ENCODE measurements at regions not wholly inside any gene's neighbourhood (a gene's known extent, or its start where the extent isn't known, plus 50 kb on each side); places are given as distances from the start of the nearest gene placed in this dataset.

DNA sequence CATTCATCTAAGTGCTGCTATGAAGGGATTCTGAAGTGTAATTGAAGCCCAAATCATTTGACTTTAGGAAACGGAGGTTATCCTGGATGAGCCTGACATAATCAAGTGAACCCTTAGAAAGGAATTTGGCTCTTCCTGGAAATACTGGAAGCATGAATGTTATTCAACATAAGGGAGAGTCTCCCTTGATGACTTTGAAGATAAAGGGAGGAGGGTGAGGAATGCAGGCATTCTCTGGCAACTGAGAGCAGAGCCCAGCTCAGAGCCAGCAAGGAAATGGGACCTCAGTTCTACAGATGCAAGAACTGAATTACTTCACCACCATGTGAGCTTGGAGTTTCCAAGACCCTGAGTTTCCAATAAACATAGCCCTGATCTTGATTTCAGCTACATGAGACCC is 168.2 kb downstream of the DLL1 start:
- CTCF ChIA-PET (ENCODE audit: partially characterized antibody), result no interaction called here
- H4K20me1 ChIP-seq (replicated peaks in 1 of 2; ENCODE audit: control insufficient read depth in 1 of 2, insufficient read depth in 2 of 2, low read length in 2 of 2), result no peaks in the 10 kb centered on the region
- no peak overlapping the region for H2BK5ac ChIP-seq (ENCODE audit: low read depth, low read length)
- no peak overlapping the region for H2BK12ac ChIP-seq (ENCODE audit: low read depth, low read length)
- no peaks in the 10 kb centered on the region; a peak in 1 of 8 replicates for H3K36me3 ChIP-seq (ENCODE audit: control insufficient read depth in 2 of 4, insufficient read depth in 4 of 4, low read length in 3 of 4)
- H2AK5ac ChIP-seq (ENCODE audit: low read depth, low read length), result no peak overlapping the region
- H3K4me2 ChIP-seq (ENCODE audit: insufficient read depth in 1 of 2, low read depth in 2 of 2, low read length in 2 of 2), result no peak overlapping the region
- no peaks in the 10 kb centered on the region for H3K79me2 ChIP-seq (ENCODE audit: control insufficient read depth in 1 of 2, insufficient read depth in 2 of 2, low read length in 2 of 2)
- H4K8ac ChIP-seq (ENCODE audit: extremely low read depth, insufficient read depth, low read length), result no peak overlapping the region
- no peak overlapping the region for H3K18ac ChIP-seq (ENCODE audit: extremely low read depth, low read length)
- no peak overlapping the region for H3K27ac ChIP-seq (ENCODE audit: low read depth, low read length)
- POLR2A ChIA-PET (ENCODE audit: partially characterized antibody), result no interaction called here
- H3K79me1 ChIP-seq (ENCODE audit: low read depth, low read length), result no peaks in the 10 kb centered on the region
- peak in 1 of 2 experiments; percentile 1 for DNase-seq (ENCODE audit: low read depth in 1 of 2, low spot score in 2 of 2)
- H3K9ac ChIP-seq (replicated peaks in 1 of 4; ENCODE audit: extremely low read depth in 1 of 4, low read depth in 3 of 4, low read length in 3 of 4), result no peak overlapping the region
- no peak overlapping the region for H2BK120ac ChIP-seq (replicated peaks; ENCODE audit: low read depth, low read length)
- H3K23me2 ChIP-seq (ENCODE audit: low read depth, low read length), result no peaks in the 10 kb centered on the region
- no peak overlapping the region for H4K91ac ChIP-seq (replicated peaks; ENCODE audit: insufficient read length, low read length)
- H2BK15ac ChIP-seq (ENCODE audit: low read length), result no peak overlapping the region
- no peak overlapping the region for H3K56ac ChIP-seq (replicated peaks; ENCODE audit: insufficient read length, low read depth, low read length)
- H2BK20ac ChIP-seq (ENCODE audit: low read length), result no peak overlapping the region
- 85% methylated on average over 1 of the region's 1 CpG; no CpG with 5 or more reads in 1 of the 2 experiments for WGBS, 2 experiments (ENCODE audit: extremely low coverage in 1 of 2, insufficient coverage in 1 of 2, insufficient read length in 1 of 2, insufficient replicate concordance in 2 of 2, low coverage in 1 of 2, low lambda C conversion rate in 2 of 2, missing lambda C conversion rate in 1 of 2)
- H4K5ac ChIP-seq (ENCODE audit: insufficient read length, low read depth, low read length), result no peak overlapping the region
- H3K4me1 ChIP-seq (replicated peaks in 1 of 4; ENCODE audit: control insufficient read depth in 3 of 4, insufficient read depth in 4 of 4, low read length in 3 of 4), result no peaks in the 10 kb centered on the region
- H3K4ac ChIP-seq (replicated peaks; ENCODE audit: insufficient read length, low read depth, low read length), result no peak overlapping the region
- no peak overlapping the region for H3K14ac ChIP-seq (ENCODE audit: insufficient read length)
- no peak overlapping the region for H3K4me3 ChIP-seq (ENCODE audit: extremely low read depth in 1 of 4, insufficient read depth in 2 of 4, low read depth in 3 of 4, low read length in 4 of 4)
- no peak for FAIRE-seq
- H3K23ac ChIP-seq (ENCODE audit: insufficient read length), result no peak overlapping the region
- H2AFZ ChIP-seq (ENCODE audit: low read length), result no peak overlapping the region
- H3K9me3 ChIP-seq (ENCODE audit: insufficient read depth in 2 of 2, low read depth in 1 of 2, low read length in 1 of 2), result peaks cover 0 to 9% of the 10 kb centered on the region in 2 experiments; a peak in 1 of 4 replicates
- no peaks in the 10 kb centered on the region for H3K27me3 ChIP-seq (replicated peaks in 1 of 4; ENCODE audit: control insufficient read depth in 3 of 4, extremely low read depth in 1 of 4, insufficient read depth in 3 of 4, low read length in 3 of 4)
- no peak for TF ChIP-seq JUN (IDR thresholded peaks at IDR 0.05; ENCODE audit: low read depth, low read length)
- no peak for TF ChIP-seq GTF2F1 (IDR thresholded peaks at IDR 0.05; ENCODE audit: borderline replicate concordance, low read depth, low read length)
- TF ChIP-seq CTBP2 (IDR thresholded peaks at IDR 0.05; ENCODE audit: borderline replicate concordance, insufficient read depth, insufficient read length, low read length), result no peak
- no peak for TF ChIP-seq POU5F1 (IDR thresholded peaks at IDR 0.05; ENCODE audit: low read depth, low read length)
- TF ChIP-seq HDAC2 (IDR thresholded peaks at IDR 0.05; ENCODE audit: borderline replicate concordance in 1 of 2, low read depth in 2 of 2, low read length in 2 of 2), result no peak
- TF ChIP-seq EZH2 (IDR thresholded peaks at IDR 0.05; ENCODE audit: low read depth, low read length, severe bottlenecking), result no peak
- TF ChIP-seq EGR1 (IDR thresholded peaks at IDR 0.05; ENCODE audit: borderline replicate concordance, low read depth, low read length), result no peak
- TF ChIP-seq SP4 (IDR thresholded peaks at IDR 0.05; ENCODE audit: low read length), result no peak
- no peak for TF ChIP-seq FOSL1 (IDR thresholded peaks at IDR 0.05; ENCODE audit: insufficient read depth, low read depth, low read length)
- no peak for TF ChIP-seq CREB1 (IDR thresholded peaks at IDR 0.05)
- TF ChIP-seq GABPA (IDR thresholded peaks at IDR 0.05; ENCODE audit: borderline replicate concordance, insufficient read depth, low read length), result no peak
- TF ChIP-seq KDM1A (IDR thresholded peaks at IDR 0.05; ENCODE audit: borderline replicate concordance, low read length), result no peak
- TF ChIP-seq BRCA1 (IDR thresholded peaks at IDR 0.05; ENCODE audit: low read depth, low read length), result no peak
- TF ChIP-seq SRF (IDR thresholded peaks at IDR 0.05; ENCODE audit: low read depth, low read length), result no peak
- no peak for TF ChIP-seq BCL11A (IDR thresholded peaks at IDR 0.05; ENCODE audit: low read depth in 2 of 2, low read length in 2 of 2)
- no peak for TF ChIP-seq TEAD4 (IDR thresholded peaks at IDR 0.05; ENCODE audit: low read depth, low read length)

Data from H1 (cell line).